DMS 273 (cell line): ENCODE measurements at regions not wholly inside any gene's neighbourhood (a gene's known extent, or its start where the extent isn't known, plus 50 kb on each side); places are given as distances from the start of the nearest gene placed in this dataset.

Source experiments
- DNase-seq: peaks from one replicate; lab custom pipeline; 2025; ENCODE audit not compliant: unreplicated experiment; lab: John Stamatoyannopoulos, UW

- DNase-seq = no peak
These were observed 52.5 kb upstream of the PRLR start for GRCh38 chr5:35282810-35283209.

- DNase-seq = no peak
These were observed 51.3 kb upstream of the PRLR start for GRCh38 chr5:35281613-35282012.
